K562 (cell line): ENCODE measurements at regions not wholly inside any gene's neighbourhood (a gene's known extent, or its start where the extent isn't known, plus 50 kb on each side); places are given as distances from the start of the nearest gene placed in this dataset.
A peak's percentile ranks its signal among the peaks of the same experiment; 100 is the strongest.
"Not testable (repeated sequence)": the region's sequence is repeated elsewhere in the genome, so short reads cannot be mapped to it uniquely, and the experiment has no call there.

Experiments
- ATAC-seq: fragments of 200-7000 bp; cut with Tn5 transposase; 3 replicates; pipeline ENCODE4 v1.9.1; 2020; ENCODE audit warnings: moderate library complexity
- BruUV-seq: library from RNA; stranded (reverse); fragments of 400-500 nt; replicated peaks from 2 replicates; lab custom pipeline; 2021; lab: Mats Ljungman, UMichigan
- CTCF ChIA-PET: fragments of 300-600 bp; formaldehyde crosslinking; extraction: SDS; loops from one replicate; lab custom pipeline; 2021; ENCODE audit warnings: low intra/inter-chr PET ratio; lab: Yijun Ruan, JAX
- POLR2A ChIA-PET: fragments of 300-600, 350-650 bp; sonication (Branson Sonifier 250); formaldehyde crosslinking; extraction: SDS; loops from one replicate; lab custom pipeline; 2021; ENCODE audit warnings: antibody characterized with exemption, inconsistent platforms; lab: Yijun Ruan, JAX
- DNase-seq, 4 experiments: peaks; one replicate each; pipeline versions ENCODE4 v3.0.0 to v3.0.0-alpha.2; 2011 to 2018; ENCODE audit warnings: low spot score in 3 of 4, mixed read lengths in 3 of 4; ENCODE audit errors: extremely low read depth in 1 of 4
- FAIRE-seq: peaks from 2 replicates; lab custom pipeline; 2011; peaks lifted over from hg19 to GRCh38; lab: Jason Lieb, UNC
- H2AFZ ChIP-seq: 2 replicates; pipeline ENCODE4 v1.6.0; 2011; ENCODE audit warnings: low read depth, low read length, control low read depth, inconsistent platforms
- H3K27ac ChIP-seq: fragments of 200-600 bp; 3 replicates; pipeline ENCODE4 v1.8.0; 2011; ENCODE audit warnings: low read depth, mild to moderate bottlenecking, control low read depth, inconsistent platforms, low read length, moderate library complexity, mixed read lengths; ENCODE audit errors: extremely low read depth
- H3K27me3 ChIP-seq, 2 experiments: fragments of 300-600 bp in 1 of 2; 2 replicates in 1 of 2; 3 replicates in 1 of 2; pipeline versions ENCODE4 v1.6.0 to v1.8.0; 2011; ENCODE audit warnings: inconsistent platforms in 2 of 2, low read length in 2 of 2, mild to moderate bottlenecking in 1 of 2, mixed read lengths in 1 of 2, moderate library complexity in 1 of 2; ENCODE audit not compliant: control insufficient read depth in 2 of 2, insufficient read depth in 2 of 2
- H3K36me3 ChIP-seq: fragments of 300-600 bp; 3 replicates; pipeline ENCODE4 v1.8.0; 2011; ENCODE audit warnings: mild to moderate bottlenecking, low read length, inconsistent platforms; ENCODE audit not compliant: control insufficient read depth, insufficient read depth
- H3K4me1 ChIP-seq, 2 experiments: fragments of 200-600 bp in 1 of 2; replicated peaks in 1 of 2; 2 replicates in 1 of 2; 3 replicates in 1 of 2; pipeline versions ENCODE4 v1.5.1 to v1.8.0; 2011; ENCODE audit warnings: inconsistent platforms in 2 of 2, low read length in 2 of 2, mild to moderate bottlenecking in 1 of 2, mixed read lengths in 1 of 2, moderate library complexity in 1 of 2; ENCODE audit not compliant: control insufficient read depth in 2 of 2, insufficient read depth in 2 of 2
- H3K4me2 ChIP-seq: 2 replicates; pipeline ENCODE4 v1.6.1; 2011; ENCODE audit warnings: low read length, control low read depth, inconsistent platforms, mixed read lengths; ENCODE audit not compliant: insufficient read depth
- H3K4me3 ChIP-seq: fragments of 200-600 bp; sonication (generic), shearing (Covaris generic); 2 replicates; pipeline ENCODE4 v1.5.1; 2016; ENCODE audit warnings: control low read depth, inconsistent platforms
- H3K79me2 ChIP-seq: fragments of 200-600 bp; 3 replicates; pipeline ENCODE4 v1.8.0; 2011; ENCODE audit warnings: low read length, inconsistent platforms; ENCODE audit not compliant: control insufficient read depth, insufficient read depth
- H3K9ac ChIP-seq, 2 experiments: 2 replicates each; pipeline versions ENCODE4 v1.6.0 to v1.6.1; 2011; ENCODE audit warnings: low read depth in 2 of 2, low read length in 2 of 2, control low read depth in 1 of 2, inconsistent platforms in 1 of 2, mild to moderate bottlenecking in 1 of 2, mixed read lengths in 1 of 2; ENCODE audit not compliant: insufficient read depth in 1 of 2
- H3K9me1 ChIP-seq: one replicate; pipeline ENCODE4 v1.6.0; 2011; ENCODE audit warnings: inconsistent platforms, mild to moderate bottlenecking, low read length, moderate library complexity; ENCODE audit not compliant: control insufficient read depth, insufficient read depth
- H3K9me3 ChIP-seq: replicated peaks from 2 replicates; pipeline ENCODE4 v1.5.1; 2011; ENCODE audit warnings: low read depth, low read length, inconsistent platforms; ENCODE audit not compliant: control insufficient read depth, insufficient read depth
- H4K20me1 ChIP-seq: replicated peaks from 2 replicates; pipeline ENCODE4 v1.6.1; 2011; ENCODE audit warnings: low read length, inconsistent platforms, mixed read lengths; ENCODE audit not compliant: control insufficient read depth, insufficient read depth
- CBX1 ChIP-seq: sonication (generic); IDR thresholded peaks from 2 replicates; pipeline ENCODE4 v1.6.1; 2016; ENCODE audit warnings: antibody characterized with exemption, low read depth, mild to moderate bottlenecking
- CHD2 ChIP-seq: IDR thresholded peaks from 2 replicates; pipeline ENCODE4 v1.6.1; 2011; ENCODE audit warnings: low read depth, low read length
- ELF2 ChIP-seq: fragments of 250-450 bp; sonication (Bioruptor Pico); IDR thresholded peaks from 2 replicates; pipeline ENCODE4 v1.5.0; 2021; ENCODE audit warnings: mild to moderate bottlenecking
- KDM5B ChIP-seq: fragments of 200-600 bp; sonication (generic); IDR thresholded peaks from 2 replicates; pipeline ENCODE4 v1.6.1; 2012; ENCODE audit warnings: low read depth, mild to moderate bottlenecking, moderate library complexity, low read length, control low read depth, inconsistent platforms; ENCODE audit not compliant: insufficient replicate concordance
- NFYB ChIP-seq: IDR thresholded peaks from 2 replicates; pipeline ENCODE4 v1.6.1; 2011; ENCODE audit warnings: mild to moderate bottlenecking, moderate library complexity; ENCODE audit not compliant: insufficient read length; ENCODE audit errors: extremely low read depth
- NR2C2 ChIP-seq, 2 experiments: fragments of 200-800 bp in 1 of 2; sonication (Bioruptor generic) in 1 of 2; sonication (generic) in 1 of 2; formaldehyde crosslinking in 1 of 2; IDR thresholded peaks; 2 replicates each; pipeline versions ENCODE4 v1.6.1 to v1.8.0; 2016 to 2022; ENCODE audit warnings: mild to moderate bottlenecking in 1 of 2, missing compliant biosample characterization in 1 of 2, missing genetic modification characterization in 1 of 2, missing genetic modification reagents in 1 of 2
- PHB2 ChIP-seq: fragments of 450-650 bp; IDR thresholded peaks from 2 replicates; pipeline ENCODE4 v1.6.1; 2017; ENCODE audit warnings: low read depth
- PRMT5 ChIP-seq: sonication (generic); formaldehyde crosslinking; IDR thresholded peaks from 2 replicates; pipeline ENCODE4 v1.5.0; 2020; ENCODE audit warnings: missing genetic modification reagents
- PTTG1 ChIP-seq: fragments of 450-650 bp; IDR thresholded peaks from 2 replicates; pipeline ENCODE4 v1.6.1; 2016; ENCODE audit warnings: low read depth, mild to moderate bottlenecking, missing genetic modification characterization, missing compliant biosample characterization
- PURB ChIP-seq: sonication (generic); formaldehyde crosslinking; IDR thresholded peaks from 2 replicates; pipeline ENCODE4 v1.9.0; 2021; ENCODE audit warnings: low read depth, mild to moderate bottlenecking, missing genetic modification reagents
- RFX5 ChIP-seq: IDR thresholded peaks from 2 replicates; pipeline ENCODE4 v1.6.1; 2011; ENCODE audit warnings: low read depth, mild to moderate bottlenecking, improper control_type of control experiment, low read length
- SMAD4 ChIP-seq: fragments of 250-450 bp; sonication (Bioruptor Pico); conservative IDR thresholded peaks from 2 replicates; pipeline ENCODE4 v1.8.0; 2021; ENCODE audit warnings: inconsistent platforms, mild to moderate bottlenecking, moderate library complexity
- TCF3 ChIP-seq: sonication (generic); formaldehyde crosslinking; IDR thresholded peaks from 2 replicates; pipeline ENCODE4 v1.4.0; 2020; ENCODE audit warnings: mild to moderate bottlenecking, missing genetic modification reagents
- ZKSCAN3 ChIP-seq: fragments of 250-450 bp; sonication (Bioruptor Pico); IDR thresholded peaks from 2 replicates; pipeline ENCODE4 v1.4.0; 2020
- ZKSCAN8 ChIP-seq: fragments of 200-800 bp; sonication (Bioruptor generic); IDR thresholded peaks from 2 replicates; pipeline ENCODE4 v1.6.1; 2016; ENCODE audit warnings: missing genetic modification characterization, missing compliant biosample characterization
- ZNF589 ChIP-seq: fragments of 200-800 bp; sonication (Bioruptor generic); IDR thresholded peaks from 2 replicates; pipeline ENCODE4 v1.6.1; 2016; ENCODE audit warnings: low read depth, missing genetic modification characterization, missing compliant biosample characterization
- WGBS: fragments of 100-300 bp; shearing (Covaris generic); methylation state at CpG from one replicate; pipeline ENCODE4 v1.1.6; 2016; ENCODE audit warnings: low coverage, mixed read lengths; ENCODE audit not compliant: insufficient coverage; ENCODE audit errors: missing lambda C conversion rate; 5-methylcytosine and 5-hydroxymethylcytosine counted together
- in situ Hi-C: fragments of 300-500 bp; cut with MboI; formaldehyde crosslinking; loops from 4 replicates; pipeline ENCODE4 v1.15.0; 2018; ENCODE audit warnings: inconsistent platforms, mixed read lengths
- intact Hi-C: fragments of 100-400 bp; cut with micrococcal nuclease; formaldehyde crosslinking; loops from 2 replicates; pipeline ENCODE4 v1.14.2; 2022
- TF ChIP-seq, protein P1 (sequence below): fragments of 250-450 bp; sonication (Bioruptor Pico); IDR thresholded peaks from 2 replicates; pipeline ENCODE4 v1.8.0; 2022; ENCODE audit warnings: moderate library complexity, mild to moderate bottlenecking, inconsistent platforms
- TF ChIP-seq, protein P2 (sequence below): fragments of 250-450 bp; sonication (Bioruptor Pico); IDR thresholded peaks from 2 replicates; pipeline ENCODE4 v1.5.0; 2020; ENCODE audit warnings: mild to moderate bottlenecking
- TF ChIP-seq, protein P3 (sequence below): fragments of 200-800 bp; sonication (Bioruptor generic); IDR thresholded peaks from 2 replicates; pipeline ENCODE4 v1.6.1; 2017; ENCODE audit warnings: missing genetic modification characterization, missing compliant biosample characterization

DNA sequence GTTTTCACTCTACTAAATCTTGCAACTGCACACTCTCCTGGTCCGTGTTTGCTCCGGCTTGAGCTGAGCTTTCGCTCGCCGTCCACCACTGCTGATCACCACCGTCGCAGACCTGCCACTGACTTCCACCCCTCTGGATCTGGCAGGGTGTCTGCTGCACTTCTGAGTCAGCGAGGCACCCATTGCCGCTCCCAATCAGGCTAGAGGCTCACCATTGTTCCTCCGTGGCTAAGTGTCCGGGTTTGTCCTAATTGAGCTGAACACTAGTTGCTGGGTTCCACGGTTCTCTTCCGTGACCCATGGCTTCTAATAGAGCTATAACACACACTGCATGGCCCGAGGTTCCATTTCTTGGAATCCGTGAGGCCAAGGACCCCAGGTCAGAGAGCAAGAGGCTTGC, 98.6 kb upstream of the GPR6 start (continued):
- no peak for TF ChIP-seq PTTG1 (tag)
- TF ChIP-seq PURB (CRISPR knock-in tag): no peak
- no peak for TF ChIP-seq TCF3 (CRISPR knock-in tag)
- no peak for TF ChIP-seq PRMT5 (CRISPR knock-in tag)
- TF ChIP-seq CHD2: no peak
- TF ChIP-seq RFX5: no peak
- TF ChIP-seq SMAD4 (CRISPR knock-in tag): 0 out of 2 replicates have a peak, but pooled peaks have one; percentile 15
- TF ChIP-seq ZNF589 (CRISPR knock-in tag): 0 out of 2 replicates have a peak, but pooled peaks have one; percentile 47
- TF ChIP-seq KDM5B: no peak
- TF ChIP-seq CBX1: no peak
- TF ChIP-seq ZKSCAN8 (CRISPR knock-in tag): 0 out of 2 replicates have a peak, but pooled peaks have one; percentile 49
- TF ChIP-seq, protein P1, sequence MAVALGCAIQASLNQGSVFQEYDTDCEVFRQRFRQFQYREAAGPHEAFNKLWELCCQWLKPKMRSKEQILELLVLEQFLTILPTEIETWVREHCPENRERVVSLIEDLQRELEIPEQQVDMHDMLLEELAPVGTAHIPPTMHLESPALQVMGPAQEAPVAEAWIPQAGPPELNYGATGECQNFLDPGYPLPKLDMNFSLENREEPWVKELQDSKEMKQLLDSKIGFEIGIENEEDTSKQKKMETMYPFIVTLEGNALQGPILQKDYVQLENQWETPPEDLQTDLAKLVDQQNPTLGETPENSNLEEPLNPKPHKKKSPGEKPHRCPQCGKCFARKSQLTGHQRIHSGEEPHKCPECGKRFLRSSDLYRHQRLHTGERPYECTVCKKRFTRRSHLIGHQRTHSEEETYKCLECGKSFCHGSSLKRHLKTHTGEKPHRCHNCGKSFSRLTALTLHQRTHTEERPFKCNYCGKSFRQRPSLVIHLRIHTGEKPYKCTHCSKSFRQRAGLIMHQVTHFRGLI: no peak
- TF ChIP-seq, protein P2, sequence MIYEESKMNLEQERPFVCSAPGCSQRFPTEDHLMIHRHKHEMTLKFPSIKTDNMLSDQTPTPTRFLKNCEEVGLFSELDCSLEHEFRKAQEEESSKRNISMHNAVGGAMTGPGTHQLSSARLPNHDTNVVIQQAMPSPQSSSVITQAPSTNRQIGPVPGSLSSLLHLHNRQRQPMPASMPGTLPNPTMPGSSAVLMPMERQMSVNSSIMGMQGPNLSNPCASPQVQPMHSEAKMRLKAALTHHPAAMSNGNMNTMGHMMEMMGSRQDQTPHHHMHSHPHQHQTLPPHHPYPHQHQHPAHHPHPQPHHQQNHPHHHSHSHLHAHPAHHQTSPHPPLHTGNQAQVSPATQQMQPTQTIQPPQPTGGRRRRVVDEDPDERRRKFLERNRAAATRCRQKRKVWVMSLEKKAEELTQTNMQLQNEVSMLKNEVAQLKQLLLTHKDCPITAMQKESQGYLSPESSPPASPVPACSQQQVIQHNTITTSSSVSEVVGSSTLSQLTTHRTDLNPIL: no peak
- TF ChIP-seq ZKSCAN3: no peak
- TF ChIP-seq, protein P3, sequence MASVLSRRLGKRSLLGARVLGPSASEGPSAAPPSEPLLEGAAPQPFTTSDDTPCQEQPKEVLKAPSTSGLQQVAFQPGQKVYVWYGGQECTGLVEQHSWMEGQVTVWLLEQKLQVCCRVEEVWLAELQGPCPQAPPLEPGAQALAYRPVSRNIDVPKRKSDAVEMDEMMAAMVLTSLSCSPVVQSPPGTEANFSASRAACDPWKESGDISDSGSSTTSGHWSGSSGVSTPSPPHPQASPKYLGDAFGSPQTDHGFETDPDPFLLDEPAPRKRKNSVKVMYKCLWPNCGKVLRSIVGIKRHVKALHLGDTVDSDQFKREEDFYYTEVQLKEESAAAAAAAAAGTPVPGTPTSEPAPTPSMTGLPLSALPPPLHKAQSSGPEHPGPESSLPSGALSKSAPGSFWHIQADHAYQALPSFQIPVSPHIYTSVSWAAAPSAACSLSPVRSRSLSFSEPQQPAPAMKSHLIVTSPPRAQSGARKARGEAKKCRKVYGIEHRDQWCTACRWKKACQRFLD (CRISPR knock-in tag): peak; percentile 70; the same call in 1 of the 2 replicates
- TF ChIP-seq PHB2: no peak
- no peak for TF ChIP-seq NR2C2 (CRISPR knock-in tag; IDR thresholded peaks at IDR 0.05)
- TF ChIP-seq NR2C2 (tag; IDR thresholded peaks at IDR 0.05): 0 out of 2 replicates have a peak, but pooled peaks have one; percentile 5
- no peak for TF ChIP-seq ELF2 (CRISPR knock-in tag)
- no peak for TF ChIP-seq NFYB

DNA sequence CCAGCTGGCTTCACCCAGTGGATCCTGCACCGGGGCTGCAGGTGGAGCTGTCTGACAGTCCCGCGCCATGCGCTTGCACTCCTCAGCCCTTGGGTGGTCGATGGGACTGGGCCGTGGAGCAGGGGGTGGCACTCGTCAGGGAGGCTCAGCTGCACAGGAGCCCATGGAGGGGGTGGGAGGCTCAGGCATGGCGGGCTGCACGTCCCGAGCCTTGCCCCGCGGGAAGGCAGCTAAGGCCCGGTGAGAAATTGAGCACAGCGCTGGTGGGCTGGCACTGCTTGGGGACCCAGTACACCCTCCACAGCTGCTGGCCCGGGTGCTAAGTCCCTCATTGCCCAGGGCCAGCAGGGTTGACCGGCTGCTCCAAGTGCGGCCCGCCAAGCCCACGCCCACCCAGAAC, 97.0 kb upstream of the GPR6 start:
- in situ Hi-C loops, H3K4me3 ChIP-seq, BruUV-seq, intact Hi-C loops, H3K9me3 ChIP-seq, H3K4me2 ChIP-seq, H3K27me3 ChIP-seq, H3K27ac ChIP-seq, H4K20me1 ChIP-seq, H3K79me2 ChIP-seq, CTCF ChIA-PET, H3K9ac ChIP-seq, POLR2A ChIA-PET, H2AFZ ChIP-seq, DNase-seq, ATAC-seq, FAIRE-seq, H3K9me1 ChIP-seq, H3K4me1 ChIP-seq, H3K36me3 ChIP-seq: not testable (repeated sequence)
- WGBS: 18% methylated on average over 14 of the region's 19 CpGs
